ENCODE measurements at regions not wholly inside any gene's neighbourhood (a gene's known extent, or its start where the extent isn't known, plus 50 kb on each side); places are given as distances from the start of the nearest gene placed in this dataset.

GRCh38 chr19:31119951-31120690 lies 229.1 kb downstream of the TSHZ3 start (continued):
- no peak for TF ChIP-seq E2F4 (CRISPR knock-in tag; IDR thresholded peaks at IDR 0.05; ENCODE audit: borderline replicate concordance, low read depth)
- TF ChIP-seq ZNF396 (CRISPR knock-in tag; IDR thresholded peaks at IDR 0.05; ENCODE audit: borderline replicate concordance), result no peak
- TF ChIP-seq ZNF512 (CRISPR knock-in tag; IDR thresholded peaks at IDR 0.05; ENCODE audit: borderline replicate concordance), result no peak

GRCh38 chr19:31118986-31119385 lies 230.2 kb downstream of the TSHZ3 start:
- ATAC-seq (no peak), DNase-seq (ENCODE audit: low spot score) (no peak)
- no peaks in the 10 kb centered on the region for H3K36me3 Mint-ChIP-seq
- ChIA-PET POLR2A (no interaction called here), CTCF (no interaction called here)
- H3K9me3 Mint-ChIP-seq, result peaks cover 8% of the 10 kb centered on the region; the same call in 1 of the 2 replicates
- no peaks in the 10 kb centered on the region for H3K4me1 Mint-ChIP-seq
- no peak overlapping the region for H3K27ac Mint-ChIP-seq
- H3K4me3 Mint-ChIP-seq, result no peak overlapping the region
- no peaks in the 10 kb centered on the region for H3K27me3 Mint-ChIP-seq (ENCODE audit: low read depth)
- TF ChIP-seq ZNF138 (CRISPR knock-in tag; conservative IDR thresholded peaks at IDR 0.05) (no peak), MAX (CRISPR knock-in tag; IDR thresholded peaks at IDR 0.05) (no peak), NFATC4 (CRISPR knock-in tag; IDR thresholded peaks at IDR 0.05) (no peak), ZNF317 (CRISPR knock-in tag; IDR thresholded peaks at IDR 0.05; ENCODE audit: borderline replicate concordance, low read depth) (no peak), ZNF416 (CRISPR knock-in tag; IDR thresholded peaks at IDR 0.05) (no peak), JUN (CRISPR knock-in tag; IDR thresholded peaks at IDR 0.05) (no peak), OVOL2 (CRISPR knock-in tag; IDR thresholded peaks at IDR 0.05; ENCODE audit: borderline replicate concordance) (no peak), ELF4 (CRISPR knock-in tag; IDR thresholded peaks at IDR 0.05; ENCODE audit: low read depth) (no peak), USF1 (CRISPR knock-in tag; IDR thresholded peaks at IDR 0.05) (no peak), NR2C2 (CRISPR knock-in tag; IDR thresholded peaks at IDR 0.05) (no peak), MXD4 (CRISPR knock-in tag; IDR thresholded peaks at IDR 0.05; ENCODE audit: borderline replicate concordance) (no peak), AFF4 (CRISPR knock-in tag; IDR thresholded peaks at IDR 0.05; ENCODE audit: borderline replicate concordance) (no peak), PRDM15 (CRISPR knock-in tag; IDR thresholded peaks at IDR 0.05) (no peak), ZNF121 (CRISPR knock-in tag; IDR thresholded peaks at IDR 0.05) (no peak), ATF1 (CRISPR knock-in tag; IDR thresholded peaks at IDR 0.05) (no peak), ZSCAN18 (CRISPR knock-in tag; IDR thresholded peaks at IDR 0.05) (no peak), IRF2 (CRISPR knock-in tag; IDR thresholded peaks at IDR 0.05; ENCODE audit: borderline replicate concordance, low read depth) (no peak)
